Neural cell (in vitro differentiated cells): ENCODE measurements at regions not wholly inside any gene's neighbourhood (a gene's known extent, or its start where the extent isn't known, plus 50 kb on each side); places are given as distances from the start of the nearest gene placed in this dataset.

ENCODE experiments used
- H2AFZ ChIP-seq: fragments of 200-600, 300-800 bp; sonication (generic), shearing (Covaris generic); 2 replicates; pipeline ENCODE4 v1.6.0; 2014; ENCODE audit warnings: low read depth, mild to moderate bottlenecking, antibody characterized with exemption, low read length, moderate library complexity
- H3F3A ChIP-seq: fragments of 200-600 bp; shearing (Covaris generic); 2 replicates; pipeline ENCODE4 v1.6.1; 2016; ENCODE audit warnings: mild to moderate bottlenecking, moderate library complexity, mixed read lengths, antibody characterized with exemption, low read length; ENCODE audit not compliant: insufficient read depth, poor library complexity, severe bottlenecking
- H3K27ac ChIP-seq: fragments of 200-600, 300-800 bp; sonication (generic), shearing (Covaris generic); 2 replicates; pipeline ENCODE4 v1.5.1; 2014; ENCODE audit warnings: mild to moderate bottlenecking, low read length, moderate library complexity
- H3K27me3 ChIP-seq: fragments of 300-800, 200-600 bp; sonication (generic), shearing (Covaris generic); 2 replicates; pipeline ENCODE4 v1.6.0; 2014; ENCODE audit warnings: mild to moderate bottlenecking, low read depth, low read length, moderate library complexity; ENCODE audit not compliant: insufficient read depth
- H3K36me3 ChIP-seq: fragments of 300-800, 200-600 bp; sonication (generic), shearing (Covaris generic); 2 replicates; pipeline ENCODE4 v1.5.1; 2014; ENCODE audit warnings: mild to moderate bottlenecking, antibody characterized with exemption, low read length, moderate library complexity; ENCODE audit not compliant: insufficient read depth
- H3K4me2 ChIP-seq: fragments of 300-800, 200-600 bp; sonication (generic), shearing (Covaris generic); 2 replicates; pipeline ENCODE4 v1.6.0; 2014; ENCODE audit warnings: mild to moderate bottlenecking, low read length
- H3K4me3 ChIP-seq: fragments of 300-800, 200-600 bp; sonication (generic), shearing (Covaris generic); 2 replicates; pipeline ENCODE4 v1.5.1; 2014; ENCODE audit warnings: mild to moderate bottlenecking, low read length, moderate library complexity
- H3K79me2 ChIP-seq: fragments of 200-600 bp; shearing (Covaris generic); replicated peaks from 2 replicates; pipeline ENCODE4 v1.6.0; 2014; ENCODE audit warnings: mild to moderate bottlenecking, low read length, moderate library complexity; ENCODE audit not compliant: insufficient read depth
- H3K9ac ChIP-seq: fragments of 300-800, 200-600 bp; sonication (generic), shearing (Covaris generic); 2 replicates; pipeline ENCODE4 v1.6.1; 2016; ENCODE audit warnings: mild to moderate bottlenecking, low read length, mixed read lengths
- H3K9me2 ChIP-seq: fragments of 200-600 bp; shearing (Covaris generic); 2 replicates; pipeline ENCODE4 v1.6.1; 2016; ENCODE audit warnings: mild to moderate bottlenecking, low read length, mixed read lengths; ENCODE audit not compliant: insufficient read depth
- H3K9me3 ChIP-seq: fragments of 200-600, 300-800 bp; sonication (generic), shearing (Covaris generic); 2 replicates; pipeline ENCODE4 v1.6.1; 2016; ENCODE audit warnings: mild to moderate bottlenecking, mixed run types, low read length, moderate library complexity, mixed read lengths
- H4K20me1 ChIP-seq: fragments of 200-600 bp; shearing (Covaris generic); 2 replicates; pipeline ENCODE4 v1.6.1; 2016; ENCODE audit warnings: mild to moderate bottlenecking, mixed run types; ENCODE audit not compliant: insufficient read depth
- CTCF ChIP-seq: fragments of 450-650 bp; IDR thresholded peaks from 2 replicates; pipeline ENCODE4 v1.5.1; 2014; ENCODE audit warnings: antibody characterized with exemption, mild to moderate bottlenecking, moderate library complexity; ENCODE audit not compliant: poor library complexity, severe bottlenecking
- EP300 ChIP-seq: fragments of 450-650 bp; conservative IDR thresholded peaks from 2 replicates; pipeline ENCODE4 v1.6.1; 2014; ENCODE audit warnings: antibody characterized with exemption, mild to moderate bottlenecking, moderate library complexity; ENCODE audit not compliant: poor library complexity, severe bottlenecking
- EZH2 ChIP-seq: fragments of 200-600, 300-800 bp; shearing (Covaris generic), sonication (generic); IDR thresholded peaks from 2 replicates; pipeline ENCODE4 v1.6.1; 2014; ENCODE audit warnings: antibody characterized with exemption, low read length, borderline replicate concordance, mild to moderate bottlenecking; ENCODE audit not compliant: insufficient read depth, poor library complexity, severe bottlenecking
- MXI1 ChIP-seq: fragments of 450-650 bp; conservative IDR thresholded peaks from 2 replicates; pipeline ENCODE4 v1.6.1; 2014; ENCODE audit warnings: antibody characterized with exemption, mild to moderate bottlenecking; ENCODE audit not compliant: poor library complexity, severe bottlenecking
- POLR2AphosphoS5 ChIP-seq: IDR thresholded peaks from 2 replicates; pipeline ENCODE4 v1.6.1; 2012
- RAD21 ChIP-seq: fragments of 450-650 bp; conservative IDR thresholded peaks from 2 replicates; pipeline ENCODE4 v1.6.1; 2014; ENCODE audit warnings: antibody characterized with exemption, mild to moderate bottlenecking, moderate library complexity
- REST ChIP-seq: IDR thresholded peaks from 2 replicates; pipeline ENCODE4 v1.6.1; 2012; ENCODE audit warnings: borderline replicate concordance
- SMC3 ChIP-seq: fragments of 450-650 bp; conservative IDR thresholded peaks from 2 replicates; pipeline ENCODE4 v1.6.1; 2014; ENCODE audit warnings: antibody characterized with exemption, mild to moderate bottlenecking, moderate library complexity; ENCODE audit not compliant: poor library complexity
- TAF1 ChIP-seq: IDR thresholded peaks from 2 replicates; pipeline ENCODE4 v1.6.1; 2012; ENCODE audit warnings: low read depth

- no peaks in the 10 kb centered on the region for H3K79me2 ChIP-seq
- H3K27ac ChIP-seq = no peak overlapping the region
- no peak overlapping the region for H3K4me3 ChIP-seq
- no peak overlapping the region for H3K9ac ChIP-seq
- H3K4me2 ChIP-seq = no peak overlapping the region
- H2AFZ ChIP-seq = no peak overlapping the region
- no peaks in the 10 kb centered on the region for H4K20me1 ChIP-seq
- TF ChIP-seq RAD21 (no peak), CTCF (no peak), EZH2 (no peak), MXI1 (no peak), EP300 (no peak), TAF1 (no peak), SMC3 (no peak), POLR2AphosphoS5 (no peak), REST (no peak)
- H3K9me3 ChIP-seq = no peaks in the 10 kb centered on the region
- H3K36me3 ChIP-seq = no peaks in the 10 kb centered on the region
- no peaks in the 10 kb centered on the region for H3F3A ChIP-seq
- H3K9me2 ChIP-seq = no peaks in the 10 kb centered on the region
- no peaks in the 10 kb centered on the region for H3K27me3 ChIP-seq
These were observed 130.9 kb downstream of the MAP3K7 start for GRCh38 chr6:90456001-90456400.

- Histone ChIP-seq H3K4me3 (no peak overlapping the region), H3K27me3 (no peaks in the 10 kb centered on the region), H3K9me3 (no peaks in the 10 kb centered on the region), H3K27ac (no peak overlapping the region), H3K79me2 (no peaks in the 10 kb centered on the region), H3K36me3 (no peaks in the 10 kb centered on the region), H2AFZ (no peak overlapping the region), H3K9ac (no peak overlapping the region), H3F3A (no peaks in the 10 kb centered on the region), H4K20me1 (no peaks in the 10 kb centered on the region), H3K9me2 (no peaks in the 10 kb centered on the region), H3K4me2 (no peak overlapping the region)
- TF ChIP-seq MXI1 (no peak), CTCF (no peak), EP300 (no peak), SMC3 (no peak), EZH2 (no peak), POLR2AphosphoS5 (no peak)
These were observed 131.9 kb downstream of the MAP3K7 start for GRCh38 chr6:90454836-90455427.
